OCI-LY1 (cell line): ENCODE measurements at regions not wholly inside any gene's neighbourhood (a gene's known extent, or its start where the extent isn't known, plus 50 kb on each side); places are given as distances from the start of the nearest gene placed in this dataset.

Experiments
- H2AFZ ChIP-seq: fragments of 200-600 bp; sonication (generic), shearing (Covaris generic); 2 replicates; pipeline ENCODE4 v1.6.0; 2014; ENCODE audit warnings: antibody characterized with exemption, mild to moderate bottlenecking, low read length
- H3F3A ChIP-seq: fragments of 200-600 bp; sonication (generic), shearing (Covaris generic); 2 replicates; pipeline ENCODE4 v1.6.0; 2014; ENCODE audit warnings: mild to moderate bottlenecking, antibody characterized with exemption, low read length, moderate library complexity; ENCODE audit not compliant: insufficient read depth
- H3K27ac ChIP-seq: fragments of 200-600 bp; sonication (generic); 2 replicates; pipeline ENCODE4 v1.5.1; 2014; ENCODE audit warnings: low read length, mixed run types, mild to moderate bottlenecking, low read depth; ENCODE audit not compliant: poor library complexity, severe bottlenecking
- H3K27me3 ChIP-seq: fragments of 200-600 bp; sonication (generic); 2 replicates; pipeline ENCODE4 v1.6.0; 2014; ENCODE audit warnings: antibody characterized with exemption, mild to moderate bottlenecking, low read length, moderate library complexity; ENCODE audit not compliant: insufficient read depth
- H3K36me3 ChIP-seq: fragments of 200-600 bp; sonication (generic); 2 replicates; pipeline ENCODE4 v1.6.1; 2014; ENCODE audit warnings: mild to moderate bottlenecking, antibody characterized with exemption, low read length, moderate library complexity, mixed read lengths; ENCODE audit not compliant: insufficient read depth
- H3K4me1 ChIP-seq: fragments of 200-600 bp; sonication (generic); 2 replicates; pipeline ENCODE4 v1.5.1; 2014; ENCODE audit warnings: mild to moderate bottlenecking, low read length, moderate library complexity; ENCODE audit not compliant: insufficient read depth, severe bottlenecking
- H3K4me2 ChIP-seq: fragments of 200-600 bp; sonication (generic), shearing (Covaris generic); 2 replicates; pipeline ENCODE4 v1.6.1; 2014; ENCODE audit warnings: low read length
- H3K4me3 ChIP-seq: fragments of 200-600 bp; sonication (generic); 2 replicates; pipeline ENCODE4 v1.5.1; 2014; ENCODE audit warnings: low read length, low read depth, mild to moderate bottlenecking, mixed read lengths; ENCODE audit not compliant: poor library complexity, severe bottlenecking
- H3K79me2 ChIP-seq: fragments of 200-600 bp; shearing (Covaris generic); 2 replicates; pipeline ENCODE4 v1.6.1; 2016; ENCODE audit warnings: mixed run types, low read length, mixed read lengths; ENCODE audit not compliant: insufficient read depth
- H3K9ac ChIP-seq: fragments of 200-600 bp; sonication (generic), shearing (Covaris generic); 2 replicates; pipeline ENCODE4 v1.6.1; 2014; ENCODE audit warnings: mild to moderate bottlenecking, low read length, mixed read lengths
- H3K9me2 ChIP-seq: fragments of 200-600 bp; sonication (generic), shearing (Covaris generic); 2 replicates; pipeline ENCODE4 v1.6.1; 2014; ENCODE audit warnings: low read depth, mild to moderate bottlenecking, low read length, mixed read lengths
- H3K9me3 ChIP-seq: fragments of 200-600 bp; shearing (Covaris generic); 2 replicates; pipeline ENCODE4 v1.6.1; 2014; ENCODE audit warnings: low read length, mixed read lengths
- H4K20me1 ChIP-seq: fragments of 200-600 bp; sonication (generic), shearing (Covaris generic); 2 replicates; pipeline ENCODE4 v1.6.0; 2016; ENCODE audit warnings: mild to moderate bottlenecking, low read length; ENCODE audit not compliant: insufficient read depth
- EZH2 ChIP-seq: fragments of 200-600 bp; sonication (generic), shearing (Covaris generic); IDR thresholded peaks from 2 replicates; pipeline ENCODE4 v1.8.0; 2017; ENCODE audit warnings: borderline replicate concordance, mixed run types, mild to moderate bottlenecking, antibody characterized with exemption, low read length, moderate library complexity, mixed read lengths
- TF ChIP-seq, protein P1 (sequence below): fragments of 200-600 bp; sonication (generic), shearing (Covaris generic); IDR thresholded peaks from 2 replicates; pipeline ENCODE4 v1.5.1; 2017; ENCODE audit warnings: mild to moderate bottlenecking, antibody characterized with exemption, low read length, moderate library complexity, mixed read lengths

- H3K36me3 ChIP-seq, result no peaks in the 10 kb centered on the region
- TF ChIP-seq, protein P1, sequence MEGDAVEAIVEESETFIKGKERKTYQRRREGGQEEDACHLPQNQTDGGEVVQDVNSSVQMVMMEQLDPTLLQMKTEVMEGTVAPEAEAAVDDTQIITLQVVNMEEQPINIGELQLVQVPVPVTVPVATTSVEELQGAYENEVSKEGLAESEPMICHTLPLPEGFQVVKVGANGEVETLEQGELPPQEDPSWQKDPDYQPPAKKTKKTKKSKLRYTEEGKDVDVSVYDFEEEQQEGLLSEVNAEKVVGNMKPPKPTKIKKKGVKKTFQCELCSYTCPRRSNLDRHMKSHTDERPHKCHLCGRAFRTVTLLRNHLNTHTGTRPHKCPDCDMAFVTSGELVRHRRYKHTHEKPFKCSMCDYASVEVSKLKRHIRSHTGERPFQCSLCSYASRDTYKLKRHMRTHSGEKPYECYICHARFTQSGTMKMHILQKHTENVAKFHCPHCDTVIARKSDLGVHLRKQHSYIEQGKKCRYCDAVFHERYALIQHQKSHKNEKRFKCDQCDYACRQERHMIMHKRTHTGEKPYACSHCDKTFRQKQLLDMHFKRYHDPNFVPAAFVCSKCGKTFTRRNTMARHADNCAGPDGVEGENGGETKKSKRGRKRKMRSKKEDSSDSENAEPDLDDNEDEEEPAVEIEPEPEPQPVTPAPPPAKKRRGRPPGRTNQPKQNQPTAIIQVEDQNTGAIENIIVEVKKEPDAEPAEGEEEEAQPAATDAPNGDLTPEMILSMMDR, result no peak
- TF ChIP-seq EZH2, result no peak
- no peak overlapping the region for H3K4me3 ChIP-seq
- H4K20me1 ChIP-seq, result no peaks in the 10 kb centered on the region
- no peaks in the 10 kb centered on the region for H3K79me2 ChIP-seq
- H3K9me3 ChIP-seq, result no peaks in the 10 kb centered on the region
- no peak overlapping the region for H3K4me2 ChIP-seq
- H3K27me3 ChIP-seq, result peaks cover 4% of the 10 kb centered on the region; the same call in 1 of the 2 replicates
- H3K9me2 ChIP-seq, result no peaks in the 10 kb centered on the region
- H3K27ac ChIP-seq, result no peak overlapping the region
- H3F3A ChIP-seq, result no peaks in the 10 kb centered on the region
- H3K4me1 ChIP-seq, result no peaks in the 10 kb centered on the region
- no peak overlapping the region for H2AFZ ChIP-seq
- H3K9ac ChIP-seq, result no peak overlapping the region
Observed at GRCh38 chr11:70594606-70595005, 196.3 kb downstream of the CTTN start.

DNA sequence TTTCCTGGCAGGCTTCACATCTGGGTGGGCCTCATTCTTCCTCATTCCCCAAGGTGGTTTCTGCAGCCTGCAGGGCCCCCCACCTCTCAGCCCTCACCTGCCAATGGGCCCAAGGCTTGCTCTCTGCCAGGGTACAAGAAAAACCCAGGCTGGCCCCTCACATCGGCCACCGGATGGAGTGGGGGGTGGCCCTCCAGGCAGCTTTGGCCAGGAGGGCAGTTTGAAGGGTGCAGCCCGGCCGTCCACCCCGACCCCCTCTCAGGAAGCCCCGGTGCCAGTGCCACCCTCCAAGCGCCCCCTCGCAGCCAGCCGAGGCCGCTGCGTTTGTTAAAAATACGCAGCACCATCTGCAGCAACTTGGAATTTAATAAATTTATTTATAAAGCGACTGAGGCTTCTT is 196.7 kb downstream of the CTTN start:
- TF ChIP-seq, protein P1, result no peak
- TF ChIP-seq EZH2, result no peak
- H3K9me3 ChIP-seq, result no peaks in the 10 kb centered on the region
- no peak overlapping the region for H2AFZ ChIP-seq
- no peaks in the 10 kb centered on the region for H3K9me2 ChIP-seq
- no peaks in the 10 kb centered on the region for H3F3A ChIP-seq
- peaks cover 4% of the 10 kb centered on the region; the same call in 1 of the 2 replicates for H3K27me3 ChIP-seq
- no peaks in the 10 kb centered on the region for H4K20me1 ChIP-seq
- no peak overlapping the region for H3K4me2 ChIP-seq
- H3K27ac ChIP-seq, result no peak overlapping the region
- no peaks in the 10 kb centered on the region for H3K4me1 ChIP-seq
- H3K79me2 ChIP-seq, result no peaks in the 10 kb centered on the region
- no peak overlapping the region for H3K4me3 ChIP-seq
- no peaks in the 10 kb centered on the region for H3K36me3 ChIP-seq
- no peak overlapping the region for H3K9ac ChIP-seq

GRCh38 chr11:70595452-70595851 is 197.1 kb downstream of the CTTN start:
- no peaks in the 10 kb centered on the region for H4K20me1 ChIP-seq

More at GRCh38 chr11:70595452-70595851, 197.1 kb downstream of the CTTN start:
- no peaks in the 10 kb centered on the region for H3K79me2 ChIP-seq
- peaks cover 4% of the 10 kb centered on the region; the same call in 1 of the 2 replicates for H3K27me3 ChIP-seq
- H3K27ac ChIP-seq, result no peak overlapping the region
- no peak overlapping the region for H3K9ac ChIP-seq
- H3K9me3 ChIP-seq, result no peaks in the 10 kb centered on the region
- H3K9me2 ChIP-seq, result no peaks in the 10 kb centered on the region
- no peaks in the 10 kb centered on the region for H3K4me1 ChIP-seq
- H3F3A ChIP-seq, result no peaks in the 10 kb centered on the region
- H3K4me2 ChIP-seq, result no peak overlapping the region
- H3K36me3 ChIP-seq, result no peaks in the 10 kb centered on the region
- TF ChIP-seq EZH2, result no peak
- TF ChIP-seq, protein P1, result no peak
- H3K4me3 ChIP-seq, result no peak overlapping the region
- H2AFZ ChIP-seq, result no peak overlapping the region
